ENCODE measurements at regions not wholly inside any gene's neighbourhood (a gene's known extent, or its start where the extent isn't known, plus 50 kb on each side); places are given as distances from the start of the nearest gene placed in this dataset.
A peak's percentile ranks its signal among the peaks of the same experiment; 100 is the strongest.
"Not testable (repeated sequence)": the region's sequence is repeated elsewhere in the genome, so short reads cannot be mapped to it uniquely, and the experiment has no call there.

GRCh38 chr7:148507064-148507573 lies 83.4 kb upstream of the C7orf33 start:
- Histone ChIP-seq H3K4me2 (ENCODE audit: control insufficient read depth, insufficient read depth) (peak overlapping the region; percentile 75), H3K27ac (ENCODE audit: control insufficient read depth, insufficient read depth) (peak overlapping the region; percentile 58; the same call in 1 of the 2 replicates), H3K4me1 (ENCODE audit: control insufficient read depth, insufficient read depth, low read length) (peaks cover 37% of the 10 kb centered on the region)
- H3K9ac ChIP-seq (ENCODE audit: control insufficient read depth, insufficient read depth, low read length); H3K27me3 ChIP-seq (replicated peaks in 1 of 2; ENCODE audit: control insufficient read depth in 2 of 2, insufficient read depth in 2 of 2, low read length in 1 of 2); H2AFZ ChIP-seq (ENCODE audit: control insufficient read depth, low read depth, low read length); POLR2A ChIA-PET; H3K36me3 ChIP-seq (ENCODE audit: control insufficient read depth in 2 of 2, insufficient read depth in 2 of 2, low read length in 1 of 2); BruUV-seq (replicated peaks); H3K79me2 ChIP-seq (ENCODE audit: control insufficient read depth, insufficient read depth, low read length); H3K4me3 ChIP-seq; RAD21 ChIA-PET (ENCODE audit: unreplicated experiment); H4K20me1 ChIP-seq (ENCODE audit: control insufficient read depth, insufficient read depth); H3K9me3 ChIP-seq (replicated peaks; ENCODE audit: control insufficient read depth, insufficient read depth, low read length): not testable (repeated sequence)
- DNase-seq (ENCODE audit: low read depth, low spot score) (peak; percentile 83), FAIRE-seq (peak; percentile 61), ATAC-seq (peak; percentile 95)
- ChIA-PET SMC1A (ENCODE audit: uncharacterized antibody, unreplicated experiment) (interaction anchor here (1.0 kb wide), 1 partner anchor 18 kb away, joined by 3 read pairs; no protein-coding TSS in a partner anchor), CTCF (interaction anchor here (0.7 to 1.2 kb wide), 3 partner anchors 18 to 456 kb away, joined by 3 to 4 read pairs (median 3); no protein-coding TSS in a partner anchor)
- intact Hi-C loops (cut with micrococcal nuclease; ENCODE audit: unreplicated experiment), result loop anchor here (2.0 to 5.0 kb wide), 3 partner anchors 55 to 194 kb away; no protein-coding TSS in a partner anchor
- whole genome bisulfite sequencing (ENCODE audit: insufficient coverage, insufficient replicate concordance, low lambda C conversion rate, missing lambda C conversion rate), result 0% methylated on average over 7 of the region's 7 CpGs
- in situ Hi-C loops (cut with MboI), result loop anchor here (5.0 kb wide), 1 partner anchor 455 kb away; no protein-coding TSS in a partner anchor
- TF ChIP-seq BMI1 (IDR thresholded peaks at IDR 0.05; ENCODE audit: borderline replicate concordance) (peak; percentile 94), RAD51 (IDR thresholded peaks at IDR 0.05) (0 out of 2 replicates have a peak, but pooled peaks have one; percentile 18), CREB1 (IDR thresholded peaks at IDR 0.05; ENCODE audit: low read depth) (peak; percentile 87), BHLHE40 (IDR thresholded peaks at IDR 0.05; ENCODE audit: borderline replicate concordance in 1 of 2, low read depth in 2 of 2, low read length in 1 of 2) (peak; percentile 50 to 65), EP300 (IDR thresholded peaks at IDR 0.05; ENCODE audit: borderline replicate concordance in 1 of 2, control insufficient read depth in 1 of 2, low read depth in 2 of 2, low read length in 2 of 2) (peak; percentile 97 to 99), TBL1XR1 (IDR thresholded peaks at IDR 0.05; ENCODE audit: low read depth, low read length) (peak; percentile 91), SMAD1 (IDR thresholded peaks at IDR 0.05; ENCODE audit: low read depth, partially characterized antibody) (peak; percentile 61), HDGF (IDR thresholded peaks at IDR 0.05) (0 out of 2 replicates have a peak, but pooled peaks have one; percentile 50), ATF2 (IDR thresholded peaks at IDR 0.05; ENCODE audit: low read length) (peak; percentile 99), CEBPB (IDR thresholded peaks at IDR 0.05; ENCODE audit: borderline replicate concordance in 1 of 2, low read depth in 2 of 2, low read length in 2 of 2) (0 out of 4 replicates have a peak, but pooled peaks of 1 of the 2 experiments have one; percentile 86), JUNB (IDR thresholded peaks at IDR 0.05) (peak; percentile 100), PKNOX1 (IDR thresholded peaks at IDR 0.05) (peak; percentile 78), NBN (IDR thresholded peaks at IDR 0.05) (peak; percentile 94), MTA2 (IDR thresholded peaks at IDR 0.05; ENCODE audit: low read depth) (peak; percentile 98), GATAD2B (conservative IDR thresholded peaks at IDR 0.05; ENCODE audit: low read depth) (peak; percentile 67; the same call in 1 of the 2 replicates), ZNF24 (IDR thresholded peaks at IDR 0.05) (peak; percentile 92), STAT3 (IDR thresholded peaks at IDR 0.05; ENCODE audit: low read depth, low read length) (peak; percentile 87; the same call in 1 of the 2 replicates), MEF2B (IDR thresholded peaks at IDR 0.05; ENCODE audit: partially characterized antibody, poor library complexity, severe bottlenecking) (peak; percentile 84), EED (IDR thresholded peaks at IDR 0.05; ENCODE audit: low read depth) (peak; percentile 90), IKZF2 (IDR thresholded peaks at IDR 0.05) (peak; percentile 87 to 96; a peak in 3 of 4 replicates), SRF (IDR thresholded peaks at IDR 0.05; ENCODE audit: low read depth in 2 of 2, low read length in 2 of 2) (peak in 1 of 2 experiments; percentile 81; a peak in 1 of 4 replicates), NFIC (IDR thresholded peaks at IDR 0.05; ENCODE audit: low read depth, low read length) (peak; percentile 99), FOXM1 (IDR thresholded peaks at IDR 0.05; ENCODE audit: low read depth, low read length) (peak; percentile 98)

Data from GM12878 (cell line).